Activated T-cell treated with anti-CD3 and anti-CD28 coated beads, Interleukin-2, amount 50 U/mL, for 1 hour (primary cell): ENCODE measurements at regions not wholly inside any gene's neighbourhood (a gene's known extent, or its start where the extent isn't known, plus 50 kb on each side); places are given as distances from the start of the nearest gene placed in this dataset.
A peak's percentile ranks its signal among the peaks of the same experiment; 100 is the strongest.

Experiments used
- DNase-seq: peaks from one replicate; pipeline ENCODE4 v3.0.0-alpha.2; 2020

DNA sequence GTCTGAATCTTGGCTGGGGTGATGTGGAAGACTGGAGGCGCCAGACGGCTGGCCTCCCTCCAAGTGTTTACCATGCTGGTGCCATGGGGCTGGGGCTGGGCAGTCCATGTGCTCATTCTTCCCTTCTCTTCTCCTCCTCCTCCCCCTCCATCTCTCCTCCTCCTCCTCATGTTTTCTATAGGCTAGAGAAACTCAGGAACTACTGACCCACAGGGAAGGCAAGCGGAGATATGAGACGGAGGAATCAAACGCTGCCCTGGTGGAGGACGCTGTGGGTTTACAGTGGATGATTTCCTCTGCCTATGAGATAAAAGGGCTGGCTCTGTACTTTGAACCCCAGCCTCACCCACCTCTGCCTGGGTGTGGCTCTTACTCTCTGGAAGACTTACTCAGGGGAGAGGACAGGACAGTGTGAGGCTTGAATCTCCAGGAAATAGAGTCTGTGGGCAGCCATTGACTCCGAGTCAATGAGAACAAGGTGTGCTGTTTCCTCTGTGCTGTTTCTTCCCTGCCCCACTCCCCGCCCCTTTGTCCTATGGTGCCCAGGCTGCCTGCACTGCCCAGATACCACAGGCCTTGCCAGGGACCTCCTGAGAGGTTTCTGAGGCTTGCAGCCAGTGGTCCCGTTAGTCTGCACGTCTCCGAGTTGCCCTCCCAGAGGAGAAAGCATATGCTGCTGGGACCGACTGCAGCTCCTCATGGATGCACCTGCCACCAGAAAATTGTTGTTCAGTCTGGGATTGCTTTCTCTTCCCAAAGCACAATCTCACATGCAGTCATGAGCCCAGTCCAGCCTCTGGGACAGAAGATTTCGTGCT lies 132.6 kb upstream of the ARHGAP5 start:
- DNase-seq, result no peak

DNA sequence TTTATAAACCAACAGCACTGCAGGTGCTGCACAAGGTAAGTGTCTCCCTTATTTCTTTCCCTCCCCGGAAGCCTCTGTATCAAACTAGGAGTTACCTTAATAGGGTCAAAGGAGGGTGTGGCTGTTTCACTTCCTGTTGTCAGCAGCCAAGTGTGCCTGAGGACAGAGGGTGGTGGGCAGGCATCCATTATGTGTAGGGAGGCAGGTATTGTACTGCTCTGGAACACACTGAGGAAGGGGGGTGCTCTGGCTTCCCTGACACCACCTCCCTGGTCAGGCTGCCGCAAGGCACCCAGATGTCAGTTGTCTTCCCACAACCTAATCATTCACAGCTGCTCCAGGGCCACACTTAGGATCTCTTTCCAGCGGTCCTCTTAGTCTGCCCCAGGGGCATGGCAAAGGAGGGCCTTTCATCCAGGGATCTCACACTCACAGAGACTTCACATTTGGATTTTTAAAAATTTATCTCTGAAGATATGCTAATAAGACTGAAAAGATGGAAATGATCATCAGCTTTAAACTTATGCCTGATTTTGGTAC lies 132.0 kb upstream of the ARHGAP5 start:
- DNase-seq, result peak; percentile 21

DNA sequence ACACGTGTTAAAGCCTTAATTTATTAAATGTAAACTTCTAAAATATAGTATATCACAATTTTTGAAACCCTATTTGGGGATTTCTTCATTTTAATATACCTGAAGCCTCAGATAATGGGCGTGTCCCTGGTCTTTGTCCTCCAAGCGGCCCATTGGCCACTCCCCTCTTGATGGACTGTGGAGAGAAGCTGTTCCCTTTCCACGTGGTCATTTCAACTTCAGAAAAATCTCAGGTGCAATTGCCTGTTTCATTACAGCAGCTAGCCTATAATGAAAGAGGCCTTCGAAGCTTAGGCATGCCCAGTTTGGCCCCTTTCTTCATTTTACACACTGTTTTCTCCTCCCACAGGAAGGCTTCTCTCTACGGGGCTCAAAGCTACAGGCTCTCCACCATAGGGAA lies 131.4 kb upstream of the ARHGAP5 start:
- no peak for DNase-seq

DNA sequence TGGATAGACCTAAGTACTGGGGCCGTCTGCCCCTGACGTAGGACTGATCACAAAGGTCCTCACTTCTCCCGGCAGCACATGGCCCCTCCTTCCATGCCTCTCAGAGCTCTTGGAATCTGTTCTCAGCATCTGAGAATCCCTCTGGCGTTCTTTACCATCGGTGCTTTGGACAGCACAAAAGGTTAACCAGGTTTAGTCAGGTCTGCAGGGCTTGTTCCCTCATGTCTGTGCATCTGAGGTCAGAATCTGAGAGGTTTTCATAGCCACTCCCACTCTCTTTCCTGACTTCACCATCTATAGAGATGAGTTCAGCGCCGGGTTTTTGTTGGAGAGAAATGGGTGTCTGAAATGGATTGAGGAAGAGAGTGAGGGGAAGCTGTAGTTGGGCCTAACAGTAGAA lies 130.0 kb upstream of the ARHGAP5 start:
- no peak for DNase-seq

DNA sequence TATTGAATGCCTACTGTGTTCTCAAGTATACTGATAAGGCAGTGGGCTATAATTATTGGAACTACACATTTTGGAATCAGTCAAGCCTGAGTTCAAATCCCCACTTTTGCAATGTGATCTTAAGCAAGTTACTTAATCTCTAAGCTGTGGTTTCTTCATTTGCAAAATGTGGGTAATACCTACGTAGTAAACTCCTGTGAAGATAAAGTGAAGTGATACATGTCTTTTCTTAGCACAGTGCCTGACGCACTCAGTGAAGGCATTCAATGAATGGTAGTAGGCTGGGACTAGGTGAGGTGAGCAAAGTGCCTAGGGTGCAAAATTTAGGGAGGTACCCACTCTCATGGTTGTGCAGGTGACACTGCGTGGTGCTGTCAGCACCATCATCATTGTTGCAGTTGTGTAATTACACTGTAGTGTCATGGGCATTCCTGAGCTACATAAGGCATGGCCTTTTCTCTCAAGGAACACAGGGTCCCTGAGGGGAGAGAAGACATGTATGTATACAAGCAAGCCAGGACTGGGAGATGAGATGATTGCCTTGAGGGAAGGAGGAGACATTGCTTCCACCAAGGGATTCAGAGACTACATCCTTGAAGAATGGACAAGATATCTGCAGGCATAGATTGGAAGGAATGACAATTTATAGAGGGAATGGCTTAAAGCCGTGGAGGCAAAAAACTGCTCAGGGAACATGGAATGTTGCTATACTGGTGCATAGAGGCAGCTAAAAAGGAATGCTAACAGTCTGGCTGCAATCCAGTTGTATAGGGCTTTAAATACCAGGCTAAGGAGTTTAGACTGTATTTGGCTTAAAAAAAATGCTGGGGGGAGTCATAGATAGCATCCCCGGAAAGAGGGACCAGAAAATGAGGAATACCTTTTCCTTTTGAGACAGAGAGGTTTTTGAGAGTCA lies 129.2 kb upstream of the ARHGAP5 start:
- no peak for DNase-seq

DNA sequence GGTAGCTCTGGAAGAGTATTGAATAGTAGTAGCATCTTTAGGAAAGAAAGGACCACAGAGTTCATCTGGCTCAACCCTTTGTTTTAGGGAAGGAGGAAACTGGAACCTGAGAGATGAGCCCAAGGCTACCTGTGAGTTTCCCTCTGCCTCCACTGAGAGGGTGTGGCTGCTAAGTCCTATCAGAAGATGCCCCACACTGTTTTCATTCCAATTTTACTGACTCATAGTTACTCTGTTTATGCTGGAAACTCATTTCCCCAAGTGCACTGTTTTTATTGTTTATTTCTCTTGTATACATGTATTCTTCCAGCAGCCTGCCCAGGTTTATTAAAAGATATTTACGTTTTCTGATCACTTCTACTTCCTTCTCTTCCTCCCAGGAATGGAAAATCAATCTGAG lies 127.4 kb upstream of the ARHGAP5 start:
- DNase-seq, result no peak

DNA sequence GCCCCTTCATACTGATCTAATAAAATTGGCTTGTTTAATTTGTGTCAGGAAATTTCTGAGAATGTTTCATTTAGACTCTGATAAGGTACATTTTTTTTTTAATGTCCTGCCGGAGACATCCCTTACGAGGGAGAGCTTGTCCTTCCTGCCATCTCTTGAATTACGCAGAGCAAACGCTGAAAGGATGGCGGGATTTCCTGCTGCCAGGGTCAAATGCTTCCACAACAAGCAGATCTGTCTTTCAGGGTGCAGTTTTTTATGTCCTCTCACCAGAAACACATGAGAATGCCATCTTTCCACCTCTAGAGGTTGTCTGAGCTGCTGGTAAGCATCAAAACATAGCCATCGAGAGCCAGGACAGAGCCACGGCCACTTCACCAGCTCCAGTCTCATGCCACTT lies 126.8 kb upstream of the ARHGAP5 start:
- DNase-seq, result no peak

DNA sequence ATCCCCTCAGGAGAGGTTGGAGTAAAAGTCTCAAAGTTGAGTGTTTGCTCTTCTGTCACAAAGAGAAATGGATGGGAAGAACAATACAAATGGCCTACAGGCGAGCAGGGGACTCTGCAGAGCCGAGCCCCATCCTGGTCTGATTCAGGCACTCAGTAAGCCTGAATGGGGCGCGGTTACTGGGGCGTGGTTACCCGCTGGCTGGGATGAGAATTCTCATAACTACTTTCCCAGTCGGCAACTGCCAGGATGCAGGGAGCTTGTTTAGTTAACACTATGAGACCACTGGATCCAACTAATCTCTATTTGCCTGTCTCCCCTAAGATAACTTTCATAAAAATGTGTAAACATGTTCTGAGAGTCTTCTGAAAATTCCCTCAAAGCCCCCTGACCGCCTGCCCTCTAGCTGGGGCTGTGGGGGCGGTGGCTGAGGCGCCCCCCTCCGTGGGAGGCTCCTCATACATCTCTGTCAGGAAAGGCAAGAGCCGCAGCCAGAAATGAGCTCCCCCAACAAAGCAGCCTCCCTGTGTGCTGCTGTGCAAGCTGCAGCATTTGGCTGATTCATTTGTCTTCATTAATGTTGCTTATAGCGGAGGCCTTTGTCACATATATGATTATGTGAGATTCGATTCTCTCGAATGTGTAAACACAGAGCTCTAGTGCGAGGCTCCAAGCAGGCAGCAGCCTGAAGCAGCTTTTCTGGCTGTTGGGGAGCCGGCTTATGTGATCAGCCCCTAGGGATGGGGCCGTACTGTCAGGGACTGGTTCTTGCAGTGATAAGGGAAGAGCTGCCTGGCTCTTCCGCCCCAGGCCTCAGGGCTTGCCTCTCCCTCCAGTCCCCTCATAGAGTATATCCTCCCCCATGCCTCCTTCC lies 126.1 kb upstream of the ARHGAP5 start:
- no peak for DNase-seq

DNA sequence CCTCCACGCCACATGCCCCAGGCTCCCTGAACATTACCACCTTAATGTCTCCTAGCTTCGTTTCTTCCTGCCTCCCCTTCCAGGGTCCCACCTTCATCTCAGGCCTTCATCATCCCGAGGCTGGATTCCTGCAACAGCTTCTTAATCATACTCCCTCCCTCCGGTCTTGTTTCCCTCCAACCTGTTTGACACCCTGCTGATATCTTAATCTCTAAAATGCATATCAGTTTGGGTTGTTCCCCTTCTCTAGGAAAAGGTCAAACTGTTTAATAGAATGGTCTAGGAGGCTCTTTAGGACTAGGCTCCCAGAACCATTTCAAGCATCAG lies 125.5 kb upstream of the ARHGAP5 start:
- DNase-seq, result no peak

DNA sequence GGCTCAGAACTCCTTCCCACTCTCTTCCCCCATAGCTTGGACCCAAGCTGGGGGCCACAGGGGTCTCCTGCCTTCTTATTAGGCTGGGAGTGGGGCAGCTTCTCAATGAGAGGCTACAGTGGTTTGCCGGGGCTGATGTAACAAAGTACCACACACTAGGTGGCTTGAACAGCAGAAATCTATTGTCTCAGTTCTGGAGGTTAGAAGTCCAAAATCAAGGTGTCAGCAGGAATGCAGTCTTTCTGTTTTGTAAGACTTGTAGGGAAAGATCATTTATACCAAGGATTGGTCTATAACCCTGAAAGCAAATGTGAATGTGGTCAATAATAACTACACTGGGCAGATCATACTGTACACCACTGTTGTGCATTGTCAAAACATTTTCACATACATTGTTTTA lies 124.5 kb upstream of the ARHGAP5 start:
- DNase-seq, result no peak

DNA sequence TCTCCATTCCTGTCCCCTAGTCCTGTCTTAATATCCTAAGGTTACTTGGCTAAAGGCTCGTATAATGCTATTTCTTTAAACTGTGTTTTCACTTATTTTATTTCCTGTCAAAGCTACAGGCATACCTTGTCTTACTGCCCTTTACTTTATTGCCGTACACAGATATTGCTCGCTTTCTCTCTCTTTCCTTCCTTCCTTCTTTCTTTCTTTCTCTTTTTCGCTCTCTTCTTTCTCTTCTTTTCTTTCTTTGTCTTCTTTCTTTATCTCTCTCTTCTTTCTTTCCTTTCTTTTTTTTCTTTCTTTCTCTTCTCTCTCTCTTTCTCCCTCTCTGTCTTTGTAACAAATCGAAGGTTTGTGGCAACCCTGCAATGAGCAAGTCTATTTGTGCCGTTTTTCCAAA lies 123.9 kb upstream of the ARHGAP5 start:
- no peak for DNase-seq

DNA sequence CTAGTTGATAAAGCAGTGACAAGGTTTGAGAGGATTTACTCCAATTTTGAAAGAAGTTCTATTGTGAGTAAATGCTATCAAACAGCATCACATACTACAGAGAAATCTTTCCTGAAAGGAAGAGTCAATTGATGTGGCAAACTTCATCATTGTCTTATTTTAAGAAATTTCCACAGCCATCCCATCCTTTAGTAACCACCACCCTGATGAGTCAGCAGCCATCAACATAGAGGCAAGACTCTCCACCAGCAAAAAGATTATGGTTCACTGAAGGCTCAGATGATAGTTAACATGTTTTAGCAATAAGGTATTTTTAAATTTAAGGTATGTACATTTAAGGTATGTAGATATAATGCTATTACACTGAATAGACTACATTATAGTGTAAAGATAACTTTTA lies 122.1 kb upstream of the ARHGAP5 start:
- no peak for DNase-seq

DNA sequence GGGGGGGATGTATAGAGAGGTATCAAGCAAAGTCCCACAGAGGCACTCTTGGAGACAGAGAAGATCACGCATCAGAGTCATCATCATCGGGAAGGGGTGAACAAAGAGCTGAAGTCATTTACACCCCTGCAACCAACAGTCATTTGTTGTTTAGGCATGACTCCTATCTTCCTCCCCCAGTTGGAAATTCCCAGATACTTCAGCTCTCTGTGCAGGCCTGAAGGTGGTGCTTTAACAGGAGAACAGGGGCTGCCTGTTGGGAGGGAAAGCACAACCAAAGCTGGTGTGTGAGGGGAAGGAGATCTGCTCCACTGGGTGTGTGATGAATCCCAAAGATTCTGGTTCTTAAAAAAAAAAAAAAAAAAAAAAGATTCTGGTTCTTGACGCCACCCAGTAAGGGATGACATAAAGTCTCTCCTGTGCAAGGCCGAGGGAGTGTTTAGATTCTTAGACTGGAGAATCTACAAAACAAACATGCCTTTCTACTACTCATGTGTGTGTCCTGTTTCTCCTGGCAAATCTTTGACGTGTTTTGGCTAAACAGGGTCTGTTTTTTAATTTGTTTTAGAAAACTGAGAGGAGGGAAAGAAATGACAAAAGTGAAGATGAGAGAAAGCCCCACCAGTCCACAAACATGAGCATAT lies 121.0 kb upstream of the ARHGAP5 start:
- DNase-seq, result no peak

DNA sequence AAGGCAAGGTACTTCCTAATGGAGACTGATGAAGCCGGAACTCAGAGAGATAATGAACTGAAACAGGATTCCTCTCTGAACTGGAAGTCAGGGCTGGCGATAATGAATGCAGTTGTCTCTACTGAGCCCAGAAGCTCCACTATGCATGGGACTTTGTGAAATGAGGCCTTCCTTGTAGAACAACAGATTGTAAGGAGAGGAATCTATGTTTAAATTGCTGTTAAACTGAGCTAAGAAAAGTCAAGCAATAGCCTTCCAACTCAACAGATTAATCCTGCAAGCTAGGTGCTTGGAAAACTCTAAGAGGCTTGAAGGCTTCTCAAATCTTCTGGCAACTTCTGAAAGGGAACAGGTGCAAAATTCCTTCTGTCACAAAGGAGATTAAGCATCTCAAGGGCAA lies 119.5 kb upstream of the ARHGAP5 start:
- DNase-seq, result no peak

DNA sequence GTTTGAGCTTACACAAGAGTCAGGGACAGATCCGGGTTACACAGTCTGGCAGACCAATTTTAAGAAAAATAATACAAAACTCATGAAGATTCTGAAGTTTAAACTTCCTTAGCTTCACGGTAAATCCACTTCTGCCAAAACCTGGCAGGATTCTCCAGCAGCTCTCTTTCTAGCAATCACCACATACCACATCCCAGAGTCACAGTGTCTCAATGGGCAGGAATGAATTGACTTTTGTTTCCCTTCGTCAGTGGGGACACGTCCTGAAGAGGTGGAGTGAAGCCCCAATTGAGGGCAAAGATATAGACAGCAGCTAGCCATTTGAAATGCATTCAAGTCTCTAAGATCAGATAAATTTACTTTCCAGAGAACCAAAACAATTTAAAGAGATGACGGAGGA lies 117.1 kb upstream of the ARHGAP5 start:
- no peak for DNase-seq

DNA sequence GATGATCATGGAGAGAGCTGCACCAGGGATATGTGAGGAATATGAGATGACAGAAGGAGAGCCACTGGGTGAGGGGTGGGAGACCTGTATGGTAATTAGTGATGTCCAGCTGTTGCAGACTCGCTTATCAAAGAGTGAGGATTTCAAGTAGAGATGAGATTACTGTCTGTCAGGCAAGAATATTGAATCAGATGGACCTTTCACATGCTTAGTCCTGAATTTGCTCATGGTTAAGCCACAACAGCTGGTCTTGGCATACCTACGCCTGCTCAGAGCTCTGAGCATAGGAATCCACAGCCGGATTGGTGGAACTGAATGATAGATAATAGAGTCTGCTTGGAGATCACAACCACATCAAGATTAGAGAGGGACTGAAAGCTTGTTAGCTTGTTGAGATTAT lies 115.2 kb upstream of the ARHGAP5 start:
- DNase-seq, result no peak

DNA sequence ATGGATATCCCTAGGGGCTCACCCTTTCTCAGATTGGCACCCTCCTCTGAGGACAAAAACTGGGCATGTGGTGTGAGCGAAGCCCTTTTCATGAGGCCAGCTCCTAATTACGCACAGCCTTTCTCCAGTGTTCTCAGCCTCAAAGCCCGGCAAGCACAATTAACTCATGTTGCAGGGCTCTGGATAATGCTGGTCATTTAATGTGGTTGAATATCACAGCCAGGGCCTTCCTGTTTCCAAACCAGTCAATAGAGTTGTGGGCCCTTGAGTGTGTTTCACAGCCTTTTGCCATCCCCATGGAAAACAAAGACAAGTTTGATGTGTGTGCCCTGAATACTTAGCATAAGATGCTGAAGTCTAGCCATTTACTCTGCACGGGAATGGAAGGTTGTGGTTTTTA lies 114.2 kb upstream of the ARHGAP5 start:
- DNase-seq, result no peak

DNA sequence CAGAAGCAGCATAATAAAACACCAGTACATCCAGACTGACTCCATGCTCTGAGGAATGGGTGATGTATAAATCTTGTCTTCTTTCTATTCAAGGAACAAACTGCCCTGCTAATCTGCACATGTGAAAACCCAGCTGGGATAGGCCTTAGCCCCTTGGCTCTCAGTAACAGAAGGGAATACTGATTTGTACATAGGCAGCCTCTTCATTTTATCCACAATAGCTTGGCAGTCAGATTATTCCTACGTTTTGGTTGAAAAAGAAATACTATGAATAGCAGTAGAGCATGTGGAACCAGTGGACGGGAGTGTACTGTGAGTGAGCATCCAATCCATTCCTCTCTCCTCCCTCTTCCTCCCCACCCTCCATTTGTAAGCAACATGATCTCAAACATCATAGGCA lies 113.5 kb upstream of the ARHGAP5 start:
- no peak for DNase-seq

DNA sequence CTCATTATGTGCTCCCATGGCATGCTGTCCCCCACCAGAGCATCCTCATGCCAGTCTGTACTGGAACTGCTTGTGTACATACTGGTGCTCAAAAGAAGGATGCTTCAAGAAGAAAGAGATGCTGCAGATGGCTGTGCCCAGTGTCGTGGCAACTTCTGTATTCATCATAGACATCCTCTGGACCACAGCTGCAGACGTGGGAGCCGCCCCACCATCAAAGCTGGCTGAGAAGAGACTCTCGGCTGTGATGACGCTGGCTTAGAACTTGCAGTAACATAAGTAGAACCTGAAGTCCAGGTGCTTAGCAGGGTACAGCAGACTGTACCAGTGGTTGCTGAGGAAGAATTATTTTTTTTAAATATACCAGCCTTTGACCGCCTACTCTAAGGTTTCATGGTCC lies 112.6 kb upstream of the ARHGAP5 start:
- no peak for DNase-seq

DNA sequence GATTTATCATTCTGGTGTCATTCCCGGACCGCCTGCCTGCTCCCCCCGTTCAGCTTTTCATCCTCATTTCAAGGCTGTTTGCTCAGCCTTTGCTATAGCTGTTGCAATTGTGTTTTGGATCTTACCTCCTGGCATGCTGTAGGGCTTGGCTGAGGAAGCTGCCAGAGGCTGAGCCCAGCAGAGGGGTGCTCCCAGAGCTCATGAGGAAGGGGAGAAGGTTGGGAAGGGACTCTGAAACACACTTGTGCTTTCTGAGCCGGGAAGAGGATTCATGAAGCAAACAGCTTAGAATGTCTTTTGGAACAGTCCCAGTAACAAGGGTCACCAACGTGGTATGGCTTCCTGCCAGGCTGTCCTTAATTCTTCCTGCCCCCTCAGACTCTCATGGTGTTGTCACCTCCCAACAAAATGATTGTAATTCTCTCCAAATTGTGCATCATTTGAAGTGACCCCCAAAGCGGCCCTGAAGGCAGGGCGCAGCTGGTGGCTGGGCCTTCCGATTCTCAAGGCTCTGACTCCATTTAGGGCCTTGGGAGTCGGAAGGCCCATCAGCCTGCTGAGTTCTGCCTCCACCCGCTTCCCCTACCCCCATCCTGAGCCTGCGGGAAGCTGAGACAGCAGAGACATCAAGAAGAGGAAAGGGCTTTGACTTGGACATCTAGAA lies 111.9 kb upstream of the ARHGAP5 start:
- DNase-seq, result no peak

DNA sequence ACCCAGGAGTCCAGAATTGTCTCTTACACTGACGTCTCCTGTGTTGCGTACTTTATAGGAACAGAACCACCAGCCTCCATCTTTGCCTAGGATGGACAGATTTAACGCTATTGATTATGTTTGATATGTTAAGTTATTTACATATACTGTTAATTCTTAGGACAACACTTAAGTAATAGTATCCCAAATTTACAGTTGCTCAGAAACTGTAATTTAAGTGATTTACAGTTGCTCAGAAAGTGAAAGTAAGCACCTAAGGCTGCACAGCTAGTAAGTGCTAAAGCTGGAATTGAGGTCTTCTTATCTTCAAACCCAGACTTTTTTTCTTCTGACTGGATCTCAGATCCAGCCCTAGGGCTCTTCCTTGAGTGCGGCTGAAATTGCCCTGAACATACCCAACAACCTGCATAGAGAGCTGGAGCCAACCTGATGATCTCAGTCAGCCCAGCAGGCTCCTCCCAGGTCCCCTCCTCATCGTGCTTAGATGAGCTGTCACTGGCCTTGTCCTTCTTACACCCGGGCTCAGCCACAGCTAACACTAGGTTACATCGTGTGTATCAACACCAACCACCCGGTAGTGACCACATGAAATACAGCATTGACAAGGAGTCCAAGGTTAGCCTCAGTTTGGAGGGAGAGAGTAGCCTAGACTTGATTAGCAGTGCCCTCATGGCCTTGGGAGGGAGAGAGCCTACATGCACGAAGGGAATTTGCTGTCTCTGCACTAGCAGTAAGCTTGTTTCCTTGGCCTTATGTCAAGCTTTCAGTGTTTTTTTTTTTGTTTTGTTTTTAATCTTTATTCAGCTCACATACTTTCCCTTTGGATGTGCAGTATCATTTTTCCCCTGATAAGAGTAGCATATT lies 111.1 kb upstream of the ARHGAP5 start:
- DNase-seq, result no peak
